Adrenal gland (tissue), 9 donors: ENCODE measurements at regions not wholly inside any gene's neighbourhood (a gene's known extent, or its start where the extent isn't known, plus 50 kb on each side); places are given as distances from the start of the nearest gene placed in this dataset.

Source experiments
- DNase-seq, 7 donors: peaks; one replicate each; pipeline ENCODE4 v3.0.0-alpha.2; 2019 to 2020
- H3K27ac ChIP-seq, 5 donors: fragments of 200-600 bp; sonication (generic) in 4 of 5; 1 replicate in 3 of 5; 2 replicates in 2 of 5; pipeline versions ENCODE4 v1.5.1 to v1.8.0; 2016 to 2020; ENCODE audit warnings: mild to moderate bottlenecking in 1 of 5
- H3K27me3 ChIP-seq: fragments of 200-600 bp; 2 replicates; pipeline ENCODE4 v1.8.0; 2021
- H3K36me3 ChIP-seq, 2 donors: fragments of 200-600 bp; replicated peaks in 1 of 2; 1 replicate in 1 of 2; 2 replicates in 1 of 2; pipeline versions ENCODE4 v1.5.1 to v1.8.0; 2018 to 2022
- H3K4me1 ChIP-seq, 2 donors: fragments of 200-600 bp; replicated peaks in 1 of 2; 1 replicate in 1 of 2; 2 replicates in 1 of 2; pipeline versions ENCODE4 v1.5.1 to v1.8.0; 2018 to 2021
- H3K4me3 ChIP-seq, 4 donors: fragments of 200-600 bp; sonication (generic) in 3 of 4; one replicate each; pipeline ENCODE4 v1.5.1; 2016 to 2018
- H3K9me3 ChIP-seq, 3 donors: fragments of 200-600 bp; sonication (generic) in 1 of 3; replicated peaks in 1 of 3; 1 replicate in 2 of 3; 2 replicates in 1 of 3; pipeline versions ENCODE4 v1.5.1 to v1.8.0; 2016 to 2021
- CTCF ChIP-seq, 6 experiments: fragments of 450-650 bp in 4 of 6; fragments of 200-600 bp in 2 of 6; sonication (generic) in 1 of 6; IDR thresholded peaks; 1 replicate in 5 of 6; 2 replicates in 1 of 6; pipeline versions ENCODE4 v1.5.1 to v1.8.0; 2016 to 2021; ENCODE audit warnings: antibody characterized with exemption in 6 of 6, mild to moderate bottlenecking in 2 of 6, moderate library complexity in 1 of 6
- POLR2A ChIP-seq, 2 donors: fragments of 450-650 bp; IDR thresholded peaks; one replicate each; pipeline ENCODE4 v1.6.1; 2017; ENCODE audit warnings: antibody characterized with exemption in 2 of 2, mild to moderate bottlenecking in 2 of 2, moderate library complexity in 1 of 2
- WGBS, 4 donors: extraction: QIAGEN DNeasy Blood & Tissue Kit in 2 of 4; methylation state at CpG; one replicate each; pipeline versions ENCODE4 v1.1.5 to v1.1.7; 2013 to 2017; 5-methylcytosine and 5-hydroxymethylcytosine counted together
- intact Hi-C, 2 donors: fragments of 100-400 bp; cut with DNase I; formaldehyde crosslinking; loops; one replicate each; pipeline versions ENCODE4 v1.14.1 to v1.15.0; 2022 to 2023
- donor health status: healthy with polysubstance abuse.
- donor health status: Bipolar disorder and iron deficiency.
- donor health status: DM: yes; HTN: yes; CAD: no.
- donor health status: DM: no; HTN: no; CAD: no.
- donor health status: DM: no; HTN: no; CAD: no.

GRCh38 chr4:107380836-107381438 is 339.1 kb downstream of the PAPSS1 start:
- Histone ChIP-seq H3K9me3 (no peaks in the 10 kb centered on the region), H3K27me3 (no peaks in the 10 kb centered on the region), H3K4me1 (no peaks in the 10 kb centered on the region), H3K27ac (no peak overlapping the region), H3K4me3 (no peak overlapping the region), H3K36me3 (no peaks in the 10 kb centered on the region)
- DNase-seq: no peak
- 82 to 88% (median 86%) methylated on average over 20 of the region's 20 CpGs for WGBS, 4 donors
- intact Hi-C loops: no loop called here
- no peak for TF ChIP-seq POLR2A (IDR thresholded peaks at IDR 0.05)
- no peak for TF ChIP-seq CTCF (IDR thresholded peaks at IDR 0.05)

- intact Hi-C loops: no loop called here
- 81 to 95% (median 86%) methylated on average over 4 of the region's 4 CpGs for WGBS, 4 donors
- DNase-seq: no peak
These were observed 339.8 kb downstream of the PAPSS1 start for GRCh38 chr4:107380190-107380589.

GRCh38 chr4:107379054-107379869 is 340.8 kb downstream of the PAPSS1 start:
- no peak for DNase-seq
- no peaks in the 10 kb centered on the region for H3K9me3 ChIP-seq
- H3K4me3 ChIP-seq: no peak overlapping the region
- no peaks in the 10 kb centered on the region for H3K4me1 ChIP-seq
- no peaks in the 10 kb centered on the region for H3K36me3 ChIP-seq
- no peaks in the 10 kb centered on the region for H3K27me3 ChIP-seq
- TF ChIP-seq POLR2A (IDR thresholded peaks at IDR 0.05): no peak
- no peak overlapping the region for H3K27ac ChIP-seq
- WGBS, 4 donors: 66 to 76% (median 70%) methylated on average over 5 of the region's 5 CpGs
- intact Hi-C loops: no loop called here

More at GRCh38 chr4:107380190-107380589, 339.8 kb downstream of the PAPSS1 start:
- H3K4me1 ChIP-seq: no peaks in the 10 kb centered on the region
- H3K4me3 ChIP-seq: no peak overlapping the region
- TF ChIP-seq CTCF (IDR thresholded peaks at IDR 0.05) (no peak), POLR2A (IDR thresholded peaks at IDR 0.05) (no peak)
- H3K27me3 ChIP-seq: no peaks in the 10 kb centered on the region
- H3K27ac ChIP-seq: no peak overlapping the region
- no peaks in the 10 kb centered on the region for H3K36me3 ChIP-seq
- no peaks in the 10 kb centered on the region for H3K9me3 ChIP-seq

GRCh38 chr4:107376293-107376692 is 340.2 kb upstream of the DKK2 start:
- Histone ChIP-seq H3K27me3 (no peaks in the 10 kb centered on the region), H3K36me3 (no peaks in the 10 kb centered on the region), H3K4me1 (no peaks in the 10 kb centered on the region), H3K9me3 (no peaks in the 10 kb centered on the region), H3K4me3 (no peak overlapping the region), H3K27ac (no peak overlapping the region)
- TF ChIP-seq CTCF (IDR thresholded peaks at IDR 0.05) (no peak), POLR2A (IDR thresholded peaks at IDR 0.05) (no peak)
- intact Hi-C loops: no loop called here
- DNase-seq: no peak
- 68 to 80% (median 72%) methylated on average over 1 of the region's 1 CpG for WGBS, 4 donors
